ENCODE measurements at regions not wholly inside any gene's neighbourhood (a gene's known extent, or its start where the extent isn't known, plus 50 kb on each side); places are given as distances from the start of the nearest gene placed in this dataset.

DNA sequence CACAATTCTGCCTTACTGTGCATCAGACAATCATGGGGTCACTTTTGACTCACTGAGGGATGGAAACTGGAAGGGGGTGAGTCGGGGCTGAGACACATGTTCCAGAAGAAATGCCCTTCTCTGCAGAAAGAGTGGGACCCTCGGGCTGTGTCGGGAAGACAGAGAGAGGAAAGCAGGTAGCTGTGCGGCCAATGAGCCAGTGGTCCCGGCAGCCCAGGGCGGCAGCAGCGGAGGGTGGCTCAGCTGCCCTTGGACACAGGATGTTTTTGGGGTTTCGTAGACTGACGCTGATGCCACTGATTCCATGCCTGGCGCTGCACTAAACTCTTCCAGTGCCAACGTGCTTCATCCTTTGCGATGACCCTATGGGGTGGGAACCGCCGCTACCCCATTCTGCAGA, 78.4 kb upstream of the PPP1R26 start:
- Histone ChIP-seq H2AFZ (replicated peaks; ENCODE audit: low read length, poor library complexity) (no peak overlapping the region), H3K56ac (ENCODE audit: extremely low read depth, insufficient read depth, low read length) (no peak overlapping the region), H3K14ac (replicated peaks; ENCODE audit: low read depth, low read length) (no peak overlapping the region), H2AK5ac (ENCODE audit: low read depth, low read length) (no peak overlapping the region), H2AK9ac (replicated peaks; ENCODE audit: low read depth, low read length, poor library complexity) (no peak overlapping the region), H2BK120ac (ENCODE audit: low read depth, low read length) (no peak overlapping the region), H2BK5ac (ENCODE audit: low read depth, low read length, poor library complexity, severe bottlenecking) (no peak overlapping the region), H3K9ac (ENCODE audit: low read depth, low read length) (no peak overlapping the region), H3K4me3 (ENCODE audit: insufficient read depth, low read depth, low read length) (no peak overlapping the region), H3K18ac (ENCODE audit: low read depth, low read length) (no peak overlapping the region), H3K4ac (ENCODE audit: low read depth, low read length) (no peak overlapping the region), H3K36me3 (ENCODE audit: control insufficient read depth, insufficient read depth, low read length) (no peaks in the 10 kb centered on the region), H3K4me2 (ENCODE audit: low read depth, low read length) (no peak overlapping the region), H3K9me3 (ENCODE audit: control insufficient read depth, insufficient read depth, low read length) (peaks cover 24% of the 10 kb centered on the region), H3K23ac (ENCODE audit: low read depth, low read length) (no peak overlapping the region), H4K91ac (ENCODE audit: insufficient read depth, low read depth, low read length) (no peak overlapping the region), H3K27ac (ENCODE audit: insufficient read depth, low read length) (no peak overlapping the region), H2BK20ac (ENCODE audit: low read depth, low read length) (no peak overlapping the region), H4K20me1 (ENCODE audit: insufficient read depth, low read length) (no peaks in the 10 kb centered on the region), H3K9me1 (ENCODE audit: insufficient read depth, low read length) (no peaks in the 10 kb centered on the region), H2BK15ac (ENCODE audit: low read depth, low read length) (no peak overlapping the region), H4K5ac (ENCODE audit: low read depth, low read length) (no peak overlapping the region), H3K4me1 (ENCODE audit: control insufficient read depth, insufficient read depth, low read length) (no peaks in the 10 kb centered on the region), H3K79me1 (ENCODE audit: low read depth in 1 of 2, low read length in 2 of 2) (no peaks in the 10 kb centered on the region), H4K8ac (ENCODE audit: low read depth in 2 of 2, low read length in 2 of 2) (no peak overlapping the region), H3K27me3 (ENCODE audit: control insufficient read depth, insufficient read depth, low read length) (no peaks in the 10 kb centered on the region)
- intact Hi-C loops (cut with micrococcal nuclease) (no loop called here), in situ Hi-C loops (cut with MboI; ENCODE audit: low sequenced_read_pairs) (no loop called here), dilution Hi-C loops (cut with HindIII; ENCODE audit: low sequenced_read_pairs, unreplicated experiment) (no loop called here)
- ChIA-PET POLR2A (ENCODE audit: unreplicated experiment) (no interaction called here), CTCF (no interaction called here)
- TF ChIP-seq, protein P1, sequence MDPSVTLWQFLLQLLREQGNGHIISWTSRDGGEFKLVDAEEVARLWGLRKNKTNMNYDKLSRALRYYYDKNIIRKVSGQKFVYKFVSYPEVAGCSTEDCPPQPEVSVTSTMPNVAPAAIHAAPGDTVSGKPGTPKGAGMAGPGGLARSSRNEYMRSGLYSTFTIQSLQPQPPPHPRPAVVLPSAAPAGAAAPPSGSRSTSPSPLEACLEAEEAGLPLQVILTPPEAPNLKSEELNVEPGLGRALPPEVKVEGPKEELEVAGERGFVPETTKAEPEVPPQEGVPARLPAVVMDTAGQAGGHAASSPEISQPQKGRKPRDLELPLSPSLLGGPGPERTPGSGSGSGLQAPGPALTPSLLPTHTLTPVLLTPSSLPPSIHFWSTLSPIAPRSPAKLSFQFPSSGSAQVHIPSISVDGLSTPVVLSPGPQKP (IDR thresholded peaks at IDR 0.05; ENCODE audit: borderline replicate concordance, low read depth, low read length) = no peak
- TF ChIP-seq, protein P2, sequence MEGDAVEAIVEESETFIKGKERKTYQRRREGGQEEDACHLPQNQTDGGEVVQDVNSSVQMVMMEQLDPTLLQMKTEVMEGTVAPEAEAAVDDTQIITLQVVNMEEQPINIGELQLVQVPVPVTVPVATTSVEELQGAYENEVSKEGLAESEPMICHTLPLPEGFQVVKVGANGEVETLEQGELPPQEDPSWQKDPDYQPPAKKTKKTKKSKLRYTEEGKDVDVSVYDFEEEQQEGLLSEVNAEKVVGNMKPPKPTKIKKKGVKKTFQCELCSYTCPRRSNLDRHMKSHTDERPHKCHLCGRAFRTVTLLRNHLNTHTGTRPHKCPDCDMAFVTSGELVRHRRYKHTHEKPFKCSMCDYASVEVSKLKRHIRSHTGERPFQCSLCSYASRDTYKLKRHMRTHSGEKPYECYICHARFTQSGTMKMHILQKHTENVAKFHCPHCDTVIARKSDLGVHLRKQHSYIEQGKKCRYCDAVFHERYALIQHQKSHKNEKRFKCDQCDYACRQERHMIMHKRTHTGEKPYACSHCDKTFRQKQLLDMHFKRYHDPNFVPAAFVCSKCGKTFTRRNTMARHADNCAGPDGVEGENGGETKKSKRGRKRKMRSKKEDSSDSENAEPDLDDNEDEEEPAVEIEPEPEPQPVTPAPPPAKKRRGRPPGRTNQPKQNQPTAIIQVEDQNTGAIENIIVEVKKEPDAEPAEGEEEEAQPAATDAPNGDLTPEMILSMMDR (conservative IDR thresholded peaks at IDR 0.05; ENCODE audit: low read depth, low read length) = no peak
- ATAC-seq (ENCODE audit: low read depth) = no peak
- 52% methylated on average over 6 of the region's 14 CpGs; no CpG with 5 or more reads in 1 of the 2 experiments for WGBS, 2 experiments (ENCODE audit: extremely low coverage in 2 of 2, insufficient read length in 1 of 2)
- DNase-seq = no peak
- BruUV-seq (replicated peaks) = no TSS peak

Measured in IMR-90 (cell line).